ENCODE measurements at regions not wholly inside any gene's neighbourhood (a gene's known extent, or its start where the extent isn't known, plus 50 kb on each side); places are given as distances from the start of the nearest gene placed in this dataset.

- H3K4me3 ChIP-seq (ENCODE audit: control insufficient read depth, low read depth, low read length), result no peak overlapping the region
- TF ChIP-seq, protein P1, sequence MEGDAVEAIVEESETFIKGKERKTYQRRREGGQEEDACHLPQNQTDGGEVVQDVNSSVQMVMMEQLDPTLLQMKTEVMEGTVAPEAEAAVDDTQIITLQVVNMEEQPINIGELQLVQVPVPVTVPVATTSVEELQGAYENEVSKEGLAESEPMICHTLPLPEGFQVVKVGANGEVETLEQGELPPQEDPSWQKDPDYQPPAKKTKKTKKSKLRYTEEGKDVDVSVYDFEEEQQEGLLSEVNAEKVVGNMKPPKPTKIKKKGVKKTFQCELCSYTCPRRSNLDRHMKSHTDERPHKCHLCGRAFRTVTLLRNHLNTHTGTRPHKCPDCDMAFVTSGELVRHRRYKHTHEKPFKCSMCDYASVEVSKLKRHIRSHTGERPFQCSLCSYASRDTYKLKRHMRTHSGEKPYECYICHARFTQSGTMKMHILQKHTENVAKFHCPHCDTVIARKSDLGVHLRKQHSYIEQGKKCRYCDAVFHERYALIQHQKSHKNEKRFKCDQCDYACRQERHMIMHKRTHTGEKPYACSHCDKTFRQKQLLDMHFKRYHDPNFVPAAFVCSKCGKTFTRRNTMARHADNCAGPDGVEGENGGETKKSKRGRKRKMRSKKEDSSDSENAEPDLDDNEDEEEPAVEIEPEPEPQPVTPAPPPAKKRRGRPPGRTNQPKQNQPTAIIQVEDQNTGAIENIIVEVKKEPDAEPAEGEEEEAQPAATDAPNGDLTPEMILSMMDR (IDR thresholded peaks at IDR 0.05; ENCODE audit: control insufficient read depth, insufficient read depth, low read depth, low read length, missing control alignments), result no peak
- no peak for DNase-seq (ENCODE audit: low read depth)
Observed at GRCh38 chr14:39576736-39577135, 144.5 kb upstream of the FBXO33 start.

DNA sequence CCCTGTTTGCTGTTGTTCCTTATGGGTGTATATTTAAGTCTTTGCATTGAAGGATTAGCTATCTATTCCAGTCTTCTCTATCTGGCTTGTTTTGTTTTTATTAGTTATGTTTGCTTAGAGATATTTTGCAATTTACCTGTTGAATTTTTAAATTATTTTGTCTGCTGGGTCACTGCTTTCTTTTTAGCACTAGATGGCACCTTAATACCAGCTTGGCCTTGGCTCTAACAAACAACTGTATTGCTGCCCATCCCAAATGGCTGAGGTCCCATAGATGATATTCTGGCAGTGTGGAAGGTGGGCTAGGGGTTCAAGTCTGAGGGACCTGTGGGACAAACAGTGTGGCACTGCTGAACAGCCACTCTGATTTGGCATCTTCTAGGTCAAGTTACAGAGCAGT, 144.0 kb upstream of the FBXO33 start:
- DNase-seq (ENCODE audit: low read depth), result no peak
- TF ChIP-seq, protein P1 (IDR thresholded peaks at IDR 0.05; ENCODE audit: control insufficient read depth, insufficient read depth, low read depth, low read length, missing control alignments), result no peak
- no peak overlapping the region for H3K4me3 ChIP-seq (ENCODE audit: control insufficient read depth, low read depth, low read length)

DNA sequence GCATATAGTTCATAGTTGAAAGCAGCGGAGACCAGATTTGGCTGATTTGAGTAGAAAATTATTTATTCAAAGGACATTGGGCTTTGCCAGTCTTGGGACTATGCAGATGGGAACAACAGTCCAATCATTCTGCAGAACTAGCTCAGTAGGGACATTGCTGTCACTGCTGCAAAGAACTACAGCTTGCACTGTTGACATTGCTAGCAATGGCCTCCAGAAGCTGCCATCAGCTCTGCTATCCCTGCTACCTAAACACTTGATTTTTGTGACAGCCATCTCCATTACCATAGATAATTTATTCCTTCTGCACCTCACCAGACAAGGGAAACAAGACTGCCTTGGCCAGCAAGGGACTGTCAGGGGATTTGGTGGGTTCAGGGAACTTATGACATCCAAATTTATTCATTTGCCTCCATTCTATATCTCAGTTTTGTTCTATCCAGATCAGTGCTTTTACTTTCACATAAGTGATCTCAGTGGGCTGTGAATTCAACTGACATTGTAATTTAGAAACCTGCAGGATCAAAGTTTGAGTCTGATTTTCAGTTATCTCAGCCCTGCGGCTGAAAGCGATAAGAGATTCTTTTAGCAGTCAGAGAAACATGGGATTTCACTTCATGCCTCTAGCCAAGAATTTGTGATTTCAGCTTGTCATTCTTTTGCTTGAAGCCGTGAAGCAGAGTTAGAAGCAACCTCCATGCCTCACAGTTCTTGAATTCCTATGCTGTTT, 136.7 kb upstream of the FBXO33 start:
- no peak for DNase-seq (ENCODE audit: low read depth)
- no peak overlapping the region for H3K4me3 ChIP-seq (ENCODE audit: control insufficient read depth, low read depth, low read length)

DNA sequence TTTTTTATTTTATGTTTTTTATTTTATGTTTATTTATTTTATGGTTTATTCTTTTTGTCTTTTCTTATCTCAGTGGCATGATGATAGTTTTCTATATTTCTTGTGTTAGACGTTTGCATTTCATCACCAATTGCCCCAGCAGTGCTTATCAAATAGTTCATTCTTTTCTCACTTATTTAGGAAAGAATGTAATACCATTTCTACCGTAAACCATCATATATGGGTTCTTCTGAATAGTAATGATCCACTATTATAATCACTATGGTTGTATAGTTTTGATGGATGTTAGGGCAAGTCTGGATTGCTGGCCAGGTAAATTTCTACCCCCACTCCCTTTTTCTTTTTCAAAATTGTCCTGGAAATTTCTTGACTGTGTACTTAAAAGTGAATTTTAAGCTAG, 134.6 kb upstream of the FBXO33 start:
- TF ChIP-seq, protein P1 (IDR thresholded peaks at IDR 0.05; ENCODE audit: control insufficient read depth, insufficient read depth, low read depth, low read length, missing control alignments), result no peak
- no peak overlapping the region for H3K4me3 ChIP-seq (ENCODE audit: control insufficient read depth, low read depth, low read length)
- DNase-seq (ENCODE audit: low read depth), result no peak

More for the DNA sequence above, 136.7 kb upstream of the FBXO33 start:
- TF ChIP-seq, protein P1 (IDR thresholded peaks at IDR 0.05; ENCODE audit: control insufficient read depth, insufficient read depth, low read depth, low read length, missing control alignments), result no peak

DNA sequence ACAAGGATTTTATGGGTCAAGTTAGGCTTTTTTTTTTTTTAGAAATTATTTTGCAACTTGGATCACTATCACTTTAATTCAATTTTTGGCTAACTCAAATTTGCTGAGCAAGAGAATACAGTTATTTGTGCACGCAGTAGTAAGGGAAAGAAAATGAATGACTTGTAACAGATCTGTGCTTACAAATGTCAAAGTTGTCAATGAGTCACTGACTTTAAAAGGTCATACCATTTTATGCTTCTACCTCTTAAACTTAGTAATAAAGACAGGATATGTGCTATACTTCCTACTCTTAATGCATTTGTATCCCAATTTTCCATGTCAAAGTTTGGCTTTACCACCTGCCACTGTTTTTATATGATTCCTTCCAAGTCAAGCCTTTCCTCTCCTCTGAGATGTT, 131.1 kb upstream of the FBXO33 start:
- H3K4me3 ChIP-seq (ENCODE audit: control insufficient read depth, low read depth, low read length), result no peak overlapping the region
- no peak for DNase-seq (ENCODE audit: low read depth)
- TF ChIP-seq, protein P1 (IDR thresholded peaks at IDR 0.05; ENCODE audit: control insufficient read depth, insufficient read depth, low read depth, low read length, missing control alignments), result no peak

DNA sequence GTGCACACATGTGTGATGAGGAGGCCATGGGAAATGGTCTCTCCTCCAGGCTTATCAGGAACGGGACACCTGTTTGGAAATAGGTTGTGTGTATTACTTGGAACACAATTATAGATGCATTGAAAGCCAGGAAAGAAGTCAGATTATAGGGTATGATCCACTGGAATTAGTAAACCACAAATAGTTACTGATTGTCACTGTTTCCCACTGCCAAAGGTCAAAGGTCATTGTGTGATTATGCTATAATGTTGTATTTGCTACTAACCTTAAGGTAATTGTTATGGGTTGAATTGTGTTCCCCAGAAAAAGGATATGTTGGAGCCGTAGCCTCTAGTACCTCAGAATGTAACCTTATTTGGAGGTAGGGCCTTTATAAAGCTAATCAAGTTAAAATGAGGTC, 129.9 kb upstream of the FBXO33 start:
- no peak overlapping the region for H3K4me3 ChIP-seq (ENCODE audit: control insufficient read depth, low read depth, low read length)
- no peak for DNase-seq (ENCODE audit: low read depth)
- TF ChIP-seq, protein P1 (IDR thresholded peaks at IDR 0.05; ENCODE audit: control insufficient read depth, insufficient read depth, low read depth, low read length, missing control alignments), result no peak

Data from AG09309 (cell line).